ENCODE measurements at regions not wholly inside any gene's neighbourhood (a gene's known extent, or its start where the extent isn't known, plus 50 kb on each side); places are given as distances from the start of the nearest gene placed in this dataset.

DNA sequence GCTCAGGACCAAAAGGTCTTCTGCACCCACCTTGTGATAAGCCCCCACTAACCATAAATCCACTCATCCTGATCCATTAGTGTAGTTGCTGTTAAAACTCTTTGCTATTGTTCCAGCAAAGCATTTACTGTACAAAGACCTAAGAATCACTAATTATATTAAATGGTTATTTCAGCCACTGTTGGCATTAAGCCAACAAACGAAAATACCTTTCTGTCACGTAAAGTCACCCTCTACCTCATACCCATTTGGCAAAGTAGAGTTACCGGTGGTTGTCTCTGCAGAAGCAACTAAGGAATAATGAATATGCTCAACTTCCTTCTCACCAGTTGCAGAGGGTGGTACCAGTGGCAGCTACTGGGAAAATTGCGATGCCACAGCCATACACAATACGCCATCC is 224.5 kb downstream of the SP3 start:
- no peak for DNase-seq

DNA sequence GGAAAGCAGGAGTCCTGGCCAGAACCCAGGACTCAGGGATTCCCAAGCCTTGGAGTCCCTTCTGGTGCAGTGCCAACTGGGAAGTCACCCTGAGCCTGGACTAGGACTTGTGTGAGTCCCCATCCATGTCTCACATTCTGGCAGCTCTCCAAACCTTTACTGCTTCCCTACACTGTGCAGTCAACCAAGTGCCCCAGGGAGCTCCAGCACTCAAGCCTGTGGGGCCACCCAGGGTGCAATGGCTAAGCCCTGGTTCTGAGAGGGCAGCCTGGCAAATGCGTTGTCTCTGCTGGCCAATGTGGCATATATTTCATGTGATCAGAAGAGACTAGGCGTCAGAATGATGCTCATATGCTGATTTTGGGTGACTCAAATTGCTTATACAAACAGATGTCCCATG is 223.4 kb downstream of the SP3 start:
- DNase-seq = no peak

DNA sequence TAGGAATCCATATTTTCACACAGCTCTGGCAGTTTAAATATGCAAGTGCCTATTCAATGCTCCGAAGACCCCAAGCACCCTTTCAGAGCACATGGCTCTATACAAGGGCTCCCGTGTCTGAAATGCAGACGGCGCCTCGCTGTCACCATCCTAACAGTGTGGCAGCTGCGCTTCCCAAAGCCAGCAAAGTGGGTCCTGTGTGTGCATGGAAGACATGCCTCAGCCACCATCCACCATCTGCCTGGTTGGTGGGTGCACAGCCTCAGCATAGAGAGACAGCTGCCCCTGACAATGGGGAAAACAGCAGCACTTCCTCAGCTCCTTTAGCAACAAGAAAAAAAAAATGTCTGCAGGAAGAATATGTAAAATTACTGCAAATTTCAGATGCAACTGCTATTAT is 218.1 kb downstream of the SP3 start:
- no peak for DNase-seq

DNA sequence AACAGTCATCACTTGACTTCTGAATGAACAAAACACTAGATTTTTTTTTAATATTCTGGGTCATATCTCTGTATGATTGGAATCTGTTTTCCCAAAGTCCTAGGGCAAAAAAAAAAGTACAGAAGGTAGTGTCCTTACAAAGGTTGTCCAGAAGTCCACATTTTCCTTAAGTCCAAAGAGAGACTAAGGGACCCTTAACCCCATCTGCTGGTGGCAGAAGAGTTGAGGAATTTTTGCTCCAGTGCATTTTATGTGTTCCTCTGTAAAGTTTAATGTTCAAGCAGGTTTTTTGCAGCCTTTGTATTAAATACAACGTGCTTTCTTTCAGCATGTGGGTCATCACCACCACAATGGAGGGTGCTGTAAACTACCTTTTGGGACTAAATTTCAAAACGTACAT is 215.9 kb downstream of the SP3 start:
- no peak for DNase-seq

DNA sequence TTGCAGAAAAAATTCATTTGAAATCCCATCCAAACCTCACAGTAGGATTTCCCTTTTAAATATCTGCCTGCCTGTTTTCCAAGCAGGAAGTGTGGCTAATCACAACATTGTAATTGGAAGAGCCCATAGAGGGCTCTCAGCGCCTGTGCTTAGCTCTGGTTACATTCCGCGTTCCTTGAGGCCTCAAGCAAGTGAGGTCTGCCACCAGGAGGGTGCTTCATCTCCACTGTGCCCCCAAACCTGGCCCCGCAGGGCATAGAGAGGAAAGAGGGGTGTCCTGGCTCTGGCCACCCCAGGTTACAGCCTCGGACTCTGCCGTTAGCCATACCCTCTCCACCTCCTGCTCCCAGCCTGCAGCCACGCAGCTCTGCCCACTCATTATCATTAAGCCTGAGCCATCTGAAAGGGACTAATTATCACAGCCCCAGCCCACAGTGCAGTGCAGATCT is 214.8 kb downstream of the SP3 start:
- no peak for DNase-seq

DNA sequence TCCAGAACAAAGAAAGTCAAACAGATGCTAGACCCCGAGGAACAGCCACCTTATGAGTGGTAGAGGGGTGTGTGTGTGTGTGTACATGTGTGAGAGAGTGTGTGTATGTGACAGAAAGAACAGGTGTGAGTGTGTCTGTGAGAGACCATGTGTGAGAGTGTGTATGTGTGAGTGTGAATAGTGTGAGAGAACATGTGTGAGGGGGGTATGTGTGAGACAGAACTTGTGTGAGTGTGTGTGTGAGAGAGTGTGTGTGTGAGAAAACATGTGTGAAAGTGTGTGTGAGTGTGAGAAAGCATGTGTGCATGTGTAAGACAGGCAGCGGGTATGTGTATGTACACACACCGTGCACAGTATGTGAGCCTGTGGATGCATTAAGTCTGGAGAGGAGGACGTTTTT is 214.3 kb downstream of the SP3 start:
- DNase-seq = no peak

DNA sequence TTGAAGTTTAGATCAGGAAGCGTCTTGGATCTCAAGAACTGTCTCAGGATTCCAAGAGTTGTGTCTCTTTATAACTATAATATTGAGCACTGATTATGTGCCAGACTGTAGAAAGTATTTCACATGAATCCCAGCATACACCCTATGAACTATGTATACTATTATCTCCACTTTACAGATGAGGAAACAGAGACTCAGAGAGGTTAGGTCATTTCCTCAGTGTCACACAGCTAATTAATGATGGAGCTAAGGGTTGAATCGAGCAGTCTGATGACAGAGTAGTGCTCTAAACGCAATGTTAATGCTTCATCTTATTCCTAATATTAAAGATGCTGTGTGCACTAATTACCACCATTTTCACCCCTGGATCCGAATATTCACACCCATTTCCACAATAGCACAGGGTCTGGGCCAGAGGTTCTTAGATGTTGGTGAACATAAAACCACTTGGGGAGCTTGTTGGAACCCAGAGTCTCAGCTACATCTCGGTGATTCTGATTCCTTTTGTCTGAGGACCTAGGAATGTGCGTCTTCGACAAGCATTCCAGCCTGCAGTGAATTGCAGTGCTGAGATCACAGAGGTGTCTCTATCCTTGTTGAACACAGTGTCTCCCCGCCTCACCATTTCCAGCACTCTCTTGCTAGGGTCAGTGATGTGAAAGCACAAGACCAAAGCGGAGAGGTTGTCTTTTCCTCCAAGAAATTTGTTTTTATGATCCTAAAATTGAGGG is 213.8 kb downstream of the SP3 start:
- DNase-seq = no peak

DNA sequence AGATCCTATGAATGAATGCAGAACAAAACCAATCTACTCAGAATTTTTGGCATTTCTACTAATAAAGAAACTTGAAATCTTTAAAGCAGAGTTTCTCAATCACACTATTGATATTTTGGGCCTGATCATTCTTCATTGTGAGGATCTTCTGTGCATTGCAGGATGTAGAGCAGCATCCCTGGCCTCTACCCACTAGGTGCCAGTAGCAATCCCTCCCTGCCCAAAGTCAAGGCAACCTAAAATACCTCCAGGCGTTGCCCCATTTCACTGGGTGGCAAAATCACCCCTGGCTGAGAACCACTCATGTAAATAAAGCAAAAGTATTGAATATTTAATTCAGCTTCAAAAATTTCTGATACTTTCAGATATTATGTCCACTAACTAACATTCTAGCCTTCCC is 213.0 kb downstream of the SP3 start:
- DNase-seq = peak in 1 of 5 experiments; percentile 18

DNA sequence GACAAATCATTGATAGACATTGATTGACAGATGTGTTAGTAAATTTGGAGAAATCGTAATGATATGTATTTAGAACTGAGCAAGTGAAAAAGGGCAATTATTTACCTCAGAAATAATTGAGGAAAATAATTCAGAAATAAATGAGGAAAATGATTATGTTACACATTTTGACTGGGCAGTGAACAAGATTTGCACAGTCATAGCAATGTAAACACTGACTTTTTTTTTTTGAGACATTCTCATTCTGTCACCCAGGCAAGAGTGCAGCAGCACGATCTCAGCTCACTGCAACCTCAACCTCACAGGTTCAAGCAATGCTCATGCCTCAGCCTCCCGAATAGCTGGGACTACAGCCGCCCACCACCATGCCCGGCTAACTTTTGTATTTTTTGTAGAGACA is 211.7 kb downstream of the SP3 start:
- no peak for DNase-seq

DNA sequence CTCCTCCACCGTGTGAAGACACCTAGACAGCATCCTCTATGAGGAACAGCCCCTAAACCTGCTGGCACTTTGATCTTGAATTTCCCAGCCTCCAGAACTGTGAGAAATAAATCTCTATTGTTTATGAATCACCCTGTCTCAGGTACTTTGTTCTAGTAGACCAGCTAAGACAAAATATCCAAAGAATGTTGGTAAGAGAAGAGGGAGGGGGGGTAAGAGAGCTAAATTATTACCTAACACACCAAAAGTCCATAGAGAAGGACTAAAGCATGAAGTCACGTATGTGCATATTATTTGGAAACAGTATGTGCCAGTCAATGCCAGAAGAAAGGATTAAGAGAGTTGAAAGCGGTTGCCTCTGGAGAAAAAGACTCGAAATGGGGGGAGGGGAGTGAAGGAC is 211.0 kb downstream of the SP3 start:
- DNase-seq = no peak

DNA sequence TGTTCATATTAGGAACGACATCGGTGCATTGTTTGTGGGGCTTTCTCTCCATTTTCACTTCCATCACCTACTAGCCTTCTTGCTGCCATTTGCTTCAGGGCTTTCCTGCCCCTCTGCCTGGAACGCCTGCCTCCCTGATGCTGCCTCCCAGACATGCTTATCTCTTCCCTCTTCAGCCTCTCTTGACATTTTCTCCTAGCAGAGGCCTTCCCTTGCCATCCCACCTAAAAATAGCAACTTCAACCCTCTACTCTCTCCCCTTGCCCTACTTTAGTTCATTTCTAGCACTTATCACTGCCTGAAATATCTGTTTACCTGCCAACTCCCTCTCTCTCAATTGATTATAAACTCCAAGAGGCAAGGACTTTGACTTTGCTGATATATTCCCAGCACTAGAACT is 210.3 kb downstream of the SP3 start:
- no peak for DNase-seq

DNA sequence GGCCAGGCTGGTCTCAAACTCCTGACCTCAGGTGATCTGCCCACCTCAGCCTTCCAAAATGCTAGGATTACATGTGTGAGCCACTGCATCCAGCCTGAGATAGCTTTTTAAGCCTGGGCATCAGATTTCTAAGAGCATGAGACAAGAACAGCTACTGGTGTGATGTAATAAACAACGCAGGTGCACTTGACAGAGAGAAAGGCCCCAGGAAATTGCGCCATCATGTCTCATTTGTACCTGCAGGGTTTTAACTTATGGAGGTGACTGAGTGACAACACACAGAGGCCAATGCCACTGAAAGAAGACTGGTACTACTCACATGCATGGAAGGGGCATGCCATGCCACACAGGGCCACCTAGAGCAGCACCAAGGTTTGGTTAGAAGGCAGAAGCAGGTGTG is 209.4 kb downstream of the SP3 start:
- no peak for DNase-seq

DNA sequence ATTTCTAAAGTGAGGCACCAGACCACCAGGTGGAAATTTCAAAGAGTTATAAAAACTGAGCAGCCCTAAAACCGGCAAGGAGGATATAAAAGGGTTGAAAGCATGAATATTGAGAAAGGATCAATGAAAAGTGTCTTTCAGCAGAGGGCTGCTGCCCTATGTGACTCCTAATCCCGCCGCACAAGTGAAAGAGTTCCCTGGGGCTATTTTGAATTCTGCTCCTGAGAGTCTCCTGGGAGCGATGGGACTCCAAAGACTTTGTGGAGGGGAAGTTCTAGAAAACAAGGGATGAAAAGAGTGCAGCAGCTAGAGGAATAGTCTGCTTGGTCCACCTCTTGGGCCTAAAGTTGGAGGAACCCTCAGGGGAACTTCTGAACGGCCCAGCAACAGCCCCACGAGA is 205.2 kb downstream of the SP3 start:
- DNase-seq = no peak

DNA sequence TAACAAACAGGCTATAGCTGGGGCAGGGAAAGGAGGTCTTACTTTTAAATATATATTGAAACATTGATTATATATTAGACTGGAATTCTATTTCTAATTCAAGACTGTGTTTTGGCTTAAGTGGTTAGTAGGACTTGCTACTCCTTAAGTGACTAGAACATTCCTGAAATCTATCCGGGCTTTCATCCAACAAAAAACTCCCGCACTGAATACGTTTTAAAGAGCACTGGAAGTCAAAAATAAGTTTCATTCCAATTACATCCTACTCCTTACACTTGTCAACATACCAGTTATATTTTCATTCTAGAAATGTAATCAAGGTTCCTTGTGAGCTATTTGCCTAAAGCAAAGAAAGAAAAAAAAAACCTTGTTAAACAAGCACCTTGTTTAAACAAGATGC is 204.6 kb downstream of the SP3 start:
- DNase-seq = no peak

DNA sequence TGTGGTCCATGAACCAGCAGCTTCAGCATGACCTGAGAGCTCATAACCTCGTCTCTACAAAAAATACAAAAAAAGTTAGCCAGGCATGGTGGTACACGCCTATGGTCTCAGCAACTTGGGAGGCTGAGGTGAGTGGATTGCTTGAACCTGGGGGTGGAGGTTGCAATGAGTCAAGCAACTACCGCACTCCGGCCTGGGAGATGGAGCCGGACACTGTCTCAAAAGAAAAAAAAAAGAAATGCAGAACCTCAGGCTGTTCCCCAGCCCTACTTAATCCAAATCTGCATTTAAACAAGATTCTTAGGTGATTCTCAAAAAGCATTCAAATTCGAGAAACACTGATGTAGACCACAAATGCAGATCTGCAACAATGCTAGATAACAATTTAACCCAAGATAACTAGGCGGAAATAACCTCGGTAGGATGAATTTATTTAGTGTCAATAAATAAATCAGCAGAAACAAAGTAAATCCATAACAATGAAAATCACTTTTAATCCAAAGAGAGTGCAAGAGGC is 203.5 kb downstream of the SP3 start:
- DNase-seq = no peak

DNA sequence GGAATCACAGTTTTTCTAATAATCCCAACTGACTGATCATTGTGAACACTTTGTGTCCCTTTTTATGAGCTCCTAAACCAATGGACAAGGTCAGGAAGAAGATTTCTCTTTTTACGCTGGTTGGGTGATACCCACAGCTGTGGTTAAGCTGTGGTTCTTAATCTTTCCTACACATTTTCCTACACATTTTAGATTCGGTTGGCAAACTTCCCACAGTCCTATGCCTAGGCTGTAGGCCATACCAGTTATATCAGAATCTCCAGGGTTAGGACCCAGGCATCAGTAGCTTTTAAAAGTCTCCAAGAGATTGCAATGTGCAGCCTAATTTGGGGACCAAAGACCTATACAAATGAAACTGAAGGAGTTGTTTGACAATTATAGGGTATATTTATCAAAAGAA is 203.0 kb downstream of the SP3 start:
- DNase-seq = no peak

DNA sequence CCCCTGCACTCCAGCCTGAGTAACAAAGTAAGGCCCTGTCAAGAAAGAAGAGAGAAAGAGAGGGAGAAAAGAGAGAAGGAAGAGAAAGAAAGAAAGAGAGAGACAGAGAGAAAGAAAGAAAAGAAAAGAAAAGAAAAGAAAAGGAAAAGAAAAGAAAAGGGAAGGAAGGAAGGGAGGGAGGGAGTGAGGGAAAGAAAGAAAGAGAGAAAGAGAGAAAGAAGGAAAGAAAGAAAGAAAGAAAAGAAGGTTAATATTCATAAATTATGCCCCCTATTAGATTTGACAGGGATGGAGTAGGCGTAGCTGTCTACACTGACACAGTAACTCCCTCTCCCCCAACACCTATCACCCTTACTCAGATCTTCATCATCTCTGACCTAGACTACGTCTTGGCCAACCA is 202.3 kb downstream of the SP3 start:
- no peak for DNase-seq

DNA sequence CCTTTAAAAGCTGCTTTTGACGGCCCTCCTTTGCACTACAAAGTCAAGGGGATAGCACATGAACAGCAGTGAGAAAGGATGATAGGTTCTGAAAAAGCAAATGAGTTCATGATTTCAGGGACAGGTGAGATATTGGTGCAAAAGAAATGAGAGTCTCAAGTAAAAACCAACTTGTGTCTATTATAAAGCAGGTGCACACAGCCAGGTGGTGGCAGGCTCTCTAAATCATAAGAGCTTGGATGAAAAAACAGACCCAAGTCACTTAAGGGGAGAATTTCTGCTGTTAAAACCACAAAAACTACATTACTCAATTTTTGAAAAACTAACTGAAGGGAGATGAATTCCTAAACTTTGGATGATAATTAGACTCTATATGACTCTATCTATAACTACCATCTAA is 201.5 kb downstream of the SP3 start:
- DNase-seq = no peak

DNA sequence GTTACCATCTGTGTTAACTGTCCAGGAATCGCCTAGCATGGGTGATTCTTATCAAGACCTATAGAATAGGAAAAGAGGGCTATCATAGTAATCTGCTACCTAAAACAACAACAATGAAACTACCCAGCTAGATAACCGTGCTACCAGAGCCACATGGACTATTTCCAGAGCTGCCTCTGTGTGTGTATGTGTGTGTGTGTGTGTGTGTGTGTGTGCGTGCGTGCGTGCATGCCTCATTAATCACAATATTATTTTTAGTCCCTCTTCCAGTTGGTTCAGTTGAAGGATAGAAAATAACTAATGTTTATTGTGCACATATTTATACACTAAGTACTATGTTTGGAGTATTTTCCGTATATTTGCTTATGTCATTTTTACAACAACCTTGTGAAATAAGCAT is 201.1 kb downstream of the SP3 start:
- DNase-seq = no peak

DNA sequence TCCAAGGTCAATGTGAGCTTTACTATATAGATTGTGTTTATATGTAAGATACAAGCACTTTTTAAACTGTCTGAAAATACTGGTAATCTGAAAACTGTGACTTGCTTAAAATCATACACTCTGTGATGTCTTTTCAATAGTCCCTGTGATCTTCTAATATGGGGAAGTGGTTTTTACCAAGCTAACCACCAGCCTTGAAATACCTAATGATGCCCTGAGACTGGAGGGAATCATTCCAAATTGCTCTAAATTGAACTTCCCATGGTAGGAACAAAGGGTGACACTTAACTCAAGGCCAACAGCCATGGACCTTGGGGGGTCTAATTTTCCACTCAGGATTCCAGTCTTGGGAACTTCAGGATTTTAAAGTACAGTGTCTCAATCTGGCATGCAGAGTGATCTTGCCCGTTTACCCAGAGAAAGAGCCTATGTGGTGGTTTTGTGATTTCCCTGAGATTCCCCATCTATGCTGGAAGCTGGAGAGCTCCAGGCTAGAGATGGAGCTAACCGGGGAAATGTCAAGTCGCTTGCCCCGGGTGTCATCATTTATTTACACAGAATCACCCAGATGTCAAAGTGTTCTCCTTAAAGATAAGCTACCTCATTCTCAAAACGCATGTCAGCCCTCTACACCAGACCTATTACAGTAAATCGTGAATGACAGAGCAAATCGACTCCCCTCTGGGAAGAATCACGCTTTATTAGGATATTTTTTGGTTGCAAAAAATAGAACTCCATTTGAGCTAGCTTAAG is 198.5 kb downstream of the SP3 start:
- no peak for DNase-seq

DNA sequence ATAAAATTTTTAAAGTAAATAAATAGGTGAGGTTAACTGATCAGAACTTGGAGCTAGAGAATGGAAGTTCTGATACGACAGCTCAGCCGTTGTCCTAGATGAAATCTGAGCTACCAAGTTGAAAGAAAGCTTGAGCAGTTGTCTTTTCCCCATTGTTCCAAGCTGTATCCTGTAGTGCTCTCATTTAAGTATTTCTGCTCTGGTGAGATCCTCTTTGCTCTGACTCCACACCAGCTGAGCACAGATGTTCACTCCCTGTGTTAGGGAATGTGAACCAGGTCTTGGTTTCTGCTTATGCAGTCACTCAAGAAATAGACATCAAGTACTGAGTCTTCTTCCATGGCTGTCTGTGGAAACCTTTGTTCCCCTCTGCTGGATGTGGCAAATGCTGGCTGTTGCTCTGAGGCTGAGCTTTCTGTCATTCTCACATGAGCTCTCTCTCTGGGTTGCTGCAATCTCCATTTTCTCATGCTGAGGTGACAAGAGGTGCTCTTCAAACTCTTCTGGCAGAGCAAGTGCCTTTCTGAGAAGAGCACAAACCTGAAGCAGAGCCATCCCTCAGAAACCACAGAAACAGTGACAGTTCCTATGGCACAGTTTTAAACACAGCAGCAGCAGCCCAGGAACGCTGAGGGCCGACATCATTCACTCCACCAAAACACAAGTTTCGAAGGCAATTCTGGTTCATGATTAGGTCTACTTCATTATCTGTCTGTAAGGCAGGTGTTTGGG is 194.1 kb downstream of the SP3 start:
- no peak for DNase-seq

DNA sequence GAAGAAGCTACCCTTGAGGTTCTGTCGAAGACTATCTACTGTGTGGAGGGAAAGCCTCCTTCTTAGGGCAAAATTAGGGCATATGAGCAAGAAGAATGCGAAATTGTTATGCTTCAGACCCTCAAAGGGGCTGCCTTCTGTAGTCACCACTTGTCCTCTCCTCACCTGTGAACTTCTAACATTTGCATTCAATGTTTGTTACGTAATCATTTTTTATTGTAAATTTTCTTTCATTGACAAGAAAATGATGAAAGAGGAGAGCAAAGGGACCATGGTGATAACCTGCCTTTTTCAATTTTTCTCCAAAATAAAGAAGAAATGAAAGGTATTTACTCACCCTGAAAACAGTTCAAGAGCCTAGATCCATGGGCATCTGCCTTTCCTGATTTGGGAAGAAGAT is 193.0 kb downstream of the SP3 start:
- no peak for DNase-seq

DNA sequence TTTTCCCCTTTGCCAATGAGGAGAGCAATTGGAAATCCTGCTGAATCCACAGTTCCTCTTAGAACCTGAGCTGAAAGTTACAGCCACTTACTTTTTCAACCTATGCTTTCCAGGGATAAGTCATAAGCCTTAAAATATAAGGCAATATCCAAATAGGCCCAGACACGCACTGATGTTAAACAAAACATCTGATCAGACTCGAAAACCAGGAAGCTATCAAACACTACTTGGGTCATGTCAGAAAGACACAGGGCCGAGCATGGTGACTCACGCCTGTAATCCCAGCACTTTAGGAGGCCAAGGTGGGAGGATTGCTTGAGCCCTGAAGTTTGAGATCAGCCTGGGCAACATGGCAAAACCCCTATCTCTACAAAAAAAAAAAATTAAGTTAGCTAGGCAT is 192.1 kb downstream of the SP3 start:
- DNase-seq = no peak

DNA sequence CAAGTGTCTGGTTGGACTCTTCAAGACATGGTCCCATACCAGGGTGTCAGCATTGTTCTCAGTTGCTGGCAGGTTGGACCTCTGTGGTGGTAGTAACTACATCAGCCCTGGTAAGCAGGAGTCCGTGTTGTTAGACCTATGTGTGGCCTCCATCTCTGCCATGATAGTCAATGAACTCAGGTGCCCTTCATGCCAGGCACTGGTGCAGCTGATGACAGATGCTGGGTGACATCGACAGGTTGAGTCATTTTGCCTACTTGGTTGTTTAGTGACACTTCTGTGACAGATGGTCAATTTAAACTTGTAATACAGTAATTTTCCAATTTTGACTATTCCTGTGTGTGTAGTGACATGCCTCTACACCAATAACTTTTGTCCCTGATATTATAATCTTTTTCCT is 189.7 kb downstream of the SP3 start:
- no peak for DNase-seq

Measured in T-helper 2 cell (primary cell).